ENCODE measurements at regions not wholly inside any gene's neighbourhood (a gene's known extent, or its start where the extent isn't known, plus 50 kb on each side); places are given as distances from the start of the nearest gene placed in this dataset.

DNA sequence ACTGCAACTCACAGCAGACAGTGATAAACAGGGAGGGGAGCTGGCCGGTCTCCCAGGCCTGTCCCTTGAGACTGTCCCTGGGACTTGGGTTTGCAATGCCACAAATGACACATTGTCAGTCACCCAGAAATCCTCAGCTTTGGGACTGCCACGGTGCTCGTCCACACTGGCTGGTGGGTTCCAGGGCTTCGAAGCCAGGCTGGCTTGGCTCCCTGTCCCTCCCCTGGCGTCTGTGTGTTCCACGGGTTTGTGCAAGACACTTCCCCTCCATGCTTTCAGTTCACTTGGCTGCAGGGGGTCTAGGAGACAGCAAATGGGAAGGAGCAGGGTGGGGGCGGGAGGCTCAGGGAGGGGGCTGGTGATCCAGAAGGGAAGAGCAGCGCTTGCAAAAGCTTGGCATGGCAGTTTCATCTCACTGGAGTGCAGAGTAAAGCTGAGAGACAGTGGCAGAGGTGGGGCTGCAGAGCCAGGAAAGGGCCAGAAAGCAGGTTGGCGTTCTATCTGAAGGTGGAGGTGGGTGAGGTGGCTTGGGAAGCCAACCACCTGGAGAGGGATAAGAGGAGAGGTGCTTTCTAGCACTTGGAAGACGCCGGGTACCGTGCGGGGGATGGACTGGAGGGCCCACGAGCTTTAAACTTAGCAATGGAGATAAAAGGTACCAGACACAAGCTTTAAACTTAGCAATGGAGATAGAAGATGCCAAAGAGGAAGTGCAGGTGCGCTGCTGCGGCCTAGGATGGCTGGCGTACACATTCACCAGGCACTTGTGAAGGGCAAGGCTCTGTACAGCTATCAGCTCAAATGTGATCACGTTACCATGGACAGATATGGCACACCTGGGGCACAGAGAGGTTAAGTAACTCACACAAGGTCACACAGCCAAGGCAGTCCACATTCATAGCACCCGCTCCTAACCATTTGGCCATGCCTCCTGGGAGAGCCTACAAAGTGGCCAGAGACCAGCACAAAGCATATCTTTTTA, 86.4 kb upstream of the SHISAL1 start:
- no peaks in the 10 kb centered on the region for H3K36me3 ChIP-seq
- no peak for DNase-seq (ENCODE audit: low spot score)
- H3K27me3 ChIP-seq (replicated peaks; ENCODE audit: insufficient read depth) = no peaks in the 10 kb centered on the region
- intact Hi-C loops (cut with DNase I) = no loop called here
- no peak overlapping the region for H3K4me3 ChIP-seq
- H3K4me1 ChIP-seq (replicated peaks) = no peaks in the 10 kb centered on the region
- WGBS = 82% methylated on average over 19 of the region's 19 CpGs
- no peak overlapping the region for H3K27ac ChIP-seq
- no peak for TF ChIP-seq CTCF (IDR thresholded peaks at IDR 0.05)
- H3K9me3 ChIP-seq = no peaks in the 10 kb centered on the region

DNA sequence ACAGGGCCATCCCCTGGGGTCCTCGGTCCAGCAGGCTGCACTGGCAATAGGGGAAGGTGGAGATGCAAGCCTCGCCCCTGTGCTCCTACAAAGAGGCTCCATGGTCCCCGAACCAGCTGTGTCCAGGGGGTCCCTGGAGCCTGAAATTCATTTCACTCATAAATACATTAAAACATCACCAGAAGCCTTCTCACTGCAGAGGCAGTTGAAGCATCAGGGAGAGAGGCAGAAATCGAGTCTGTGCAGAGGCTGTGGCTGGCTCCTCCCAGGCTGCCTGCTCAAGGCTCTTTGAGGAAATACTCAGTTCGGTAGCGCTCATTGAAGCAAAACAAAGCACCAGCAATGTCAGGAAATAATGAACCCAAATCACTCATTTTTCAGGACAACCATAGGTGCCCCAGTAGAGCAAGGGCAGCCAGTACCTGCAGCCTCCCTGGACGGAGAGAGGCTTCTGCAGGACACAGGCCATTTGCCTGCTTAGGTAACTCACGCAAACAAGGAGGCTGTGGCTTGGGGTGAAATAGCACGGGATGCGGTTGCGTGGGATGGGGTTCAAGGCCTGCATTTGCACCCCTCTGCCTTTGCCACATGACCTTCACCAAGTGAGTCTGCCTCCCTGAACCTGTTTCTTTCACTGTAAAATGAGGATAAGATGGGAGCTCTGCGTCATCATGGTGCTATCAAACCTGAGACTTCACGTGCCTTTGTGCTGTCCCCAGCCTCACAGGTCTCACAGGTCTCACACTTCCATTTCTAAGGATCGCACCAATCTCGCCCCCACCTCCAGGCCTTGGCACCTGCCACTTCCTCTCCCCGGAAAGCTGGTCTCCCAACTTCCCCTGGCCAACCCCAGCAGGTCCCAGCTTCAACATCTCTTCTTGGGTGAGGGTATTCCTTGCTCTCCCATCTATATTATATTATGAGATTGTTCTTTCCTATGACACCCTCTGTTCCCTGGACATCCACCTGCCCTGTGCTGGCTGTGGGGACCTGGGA, 84.3 kb upstream of the SHISAL1 start:
- Histone ChIP-seq H3K4me1 (replicated peaks) (no peaks in the 10 kb centered on the region), H3K27me3 (replicated peaks; ENCODE audit: insufficient read depth) (no peaks in the 10 kb centered on the region), H3K4me3 (no peak overlapping the region), H3K27ac (no peak overlapping the region), H3K36me3 (no peaks in the 10 kb centered on the region), H3K9me3 (no peaks in the 10 kb centered on the region)
- 90% methylated on average over 16 of the region's 16 CpGs for WGBS
- no peak for DNase-seq (ENCODE audit: low spot score)
- intact Hi-C loops (cut with DNase I) = no loop called here
- TF ChIP-seq POLR2AphosphoS5 (IDR thresholded peaks at IDR 0.05) = no peak
- TF ChIP-seq CTCF (IDR thresholded peaks at IDR 0.05) = no peak
- no peak for TF ChIP-seq POLR2A (IDR thresholded peaks at IDR 0.05)

- intact Hi-C loops (cut with DNase I) = no loop called here
- DNase-seq (ENCODE audit: low spot score) = no peak
- TF ChIP-seq CTCF (IDR thresholded peaks at IDR 0.05) (no peak), POLR2AphosphoS5 (IDR thresholded peaks at IDR 0.05) (no peak), POLR2A (IDR thresholded peaks at IDR 0.05) (no peak)
- Histone ChIP-seq H3K36me3 (no peaks in the 10 kb centered on the region), H3K4me3 (no peak overlapping the region), H3K4me1 (replicated peaks) (no peaks in the 10 kb centered on the region), H3K27ac (no peak overlapping the region), H3K27me3 (replicated peaks; ENCODE audit: insufficient read depth) (no peaks in the 10 kb centered on the region), H3K9me3 (no peaks in the 10 kb centered on the region)
- 92% methylated on average over 12 of the region's 12 CpGs for WGBS
These were observed 83.4 kb upstream of the SHISAL1 start for GRCh38 chr22:44396021-44396726.

- no peak for DNase-seq (ENCODE audit: low spot score)
- Histone ChIP-seq H3K4me3 (no peak overlapping the region), H3K27ac (no peak overlapping the region), H3K9me3 (no peaks in the 10 kb centered on the region), H3K36me3 (no peaks in the 10 kb centered on the region), H3K27me3 (replicated peaks; ENCODE audit: insufficient read depth) (no peaks in the 10 kb centered on the region), H3K4me1 (replicated peaks) (no peaks in the 10 kb centered on the region)
- WGBS = 80% methylated on average over 30 of the region's 31 CpGs
- no peak for TF ChIP-seq POLR2A (IDR thresholded peaks at IDR 0.05)
- no peak for TF ChIP-seq CTCF (IDR thresholded peaks at IDR 0.05)
- TF ChIP-seq POLR2AphosphoS5 (IDR thresholded peaks at IDR 0.05) = no peak
- intact Hi-C loops (cut with DNase I) = no loop called here
These were observed 82.6 kb upstream of the SHISAL1 start for GRCh38 chr22:44395118-44396005.

Measured in prostate gland (tissue), 2 donors.